ENCODE measurements at regions not wholly inside any gene's neighbourhood (a gene's known extent, or its start where the extent isn't known, plus 50 kb on each side); places are given as distances from the start of the nearest gene placed in this dataset.

DNA sequence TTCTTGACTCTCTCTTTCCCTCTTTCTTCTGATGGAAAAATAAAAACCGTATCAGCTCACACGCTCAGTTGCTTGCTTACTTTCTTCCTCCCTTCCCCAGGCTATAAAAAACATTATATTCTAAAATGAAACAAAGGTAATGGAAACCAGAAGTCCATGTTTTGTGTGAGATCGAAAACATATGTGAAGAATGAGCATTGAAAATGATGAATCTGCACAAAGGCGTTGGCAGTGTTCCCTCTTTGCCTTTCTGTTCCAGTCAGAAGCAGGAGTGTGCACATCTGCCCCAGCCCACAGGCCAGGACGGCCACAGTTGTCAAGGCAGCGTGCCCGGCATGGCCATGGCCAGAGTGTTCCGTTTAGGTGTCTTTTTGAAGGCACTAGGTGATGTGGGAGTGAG, 185.3 kb upstream of the USP24 start:
- H3K27ac Mint-ChIP-seq = no peak overlapping the region
- H3K4me3 Mint-ChIP-seq = no peak overlapping the region
- no peak for DNase-seq
- no peaks in the 10 kb centered on the region for H3K4me1 Mint-ChIP-seq (ENCODE audit: low read depth)
- H3K9me3 Mint-ChIP-seq = peaks cover 0 to 2% of the 10 kb centered on the region in 2 donors
- no peaks in the 10 kb centered on the region for H3K36me3 Mint-ChIP-seq (ENCODE audit: insufficient read depth in 2 of 2)
- peaks cover 44% of the 10 kb centered on the region for H3K27me3 Mint-ChIP-seq (ENCODE audit: low read depth)
- ATAC-seq (replicated peaks in 1 of 2) = no peak

DNA sequence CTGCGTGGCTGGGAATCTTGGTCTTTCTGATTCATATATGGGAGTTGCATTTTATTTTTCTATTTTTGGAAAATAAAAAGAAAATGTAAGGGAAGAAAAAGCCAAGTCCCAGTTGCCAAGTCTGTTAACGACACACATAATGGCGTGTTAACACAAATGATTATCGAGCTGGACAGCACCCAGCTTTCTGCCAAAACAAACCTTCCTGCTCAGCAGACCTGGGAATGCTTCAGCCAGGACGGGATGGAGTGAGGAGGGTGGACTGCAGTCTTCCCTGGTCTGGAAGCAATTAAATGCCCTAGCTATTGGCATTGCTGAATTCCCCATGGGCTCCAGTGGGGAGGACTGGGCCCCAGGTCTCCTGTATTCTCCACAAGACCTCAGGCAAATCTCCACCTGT, 184.2 kb upstream of the USP24 start:
- Mint-ChIP-seq H3K4me3 (no peak overlapping the region), H3K36me3 (ENCODE audit: insufficient read depth in 2 of 2) (no peaks in the 10 kb centered on the region), H3K27ac (no peak overlapping the region), H3K4me1 (ENCODE audit: low read depth) (no peaks in the 10 kb centered on the region), H3K27me3 (ENCODE audit: low read depth) (peaks cover 44% of the 10 kb centered on the region), H3K9me3 (peaks cover 0 to 5% of the 10 kb centered on the region in 2 donors)
- ATAC-seq (replicated peaks in 1 of 2) = no peak
- no peak for DNase-seq

DNA sequence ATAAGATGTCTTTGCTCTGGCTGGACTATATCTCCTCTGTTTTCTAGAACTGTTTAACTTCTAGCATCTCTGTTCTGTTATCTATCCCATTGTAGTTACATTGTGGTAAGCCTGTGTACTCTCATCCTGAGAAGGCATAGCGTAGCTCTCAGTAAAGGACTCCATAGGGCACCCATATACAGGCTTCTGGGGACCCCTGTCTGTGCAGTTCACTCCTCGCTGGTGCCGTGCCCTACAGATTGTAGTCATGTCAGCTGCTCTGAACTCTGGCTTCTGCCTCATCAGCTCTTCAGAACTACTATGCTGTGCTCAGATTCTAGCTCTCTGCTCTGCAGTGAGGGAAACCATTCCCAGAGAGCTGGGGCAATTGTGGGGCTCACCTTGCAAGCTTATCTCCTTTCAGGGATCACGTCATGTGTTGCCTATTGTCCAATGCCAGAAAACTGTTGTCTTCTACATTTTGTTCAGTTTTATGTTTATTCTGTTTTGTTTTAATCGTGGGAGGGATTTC, 181.3 kb upstream of the USP24 start:
- H3K36me3 Mint-ChIP-seq (ENCODE audit: insufficient read depth in 2 of 2) = peaks cover 0 to 2% of the 10 kb centered on the region in 2 donors
- DNase-seq (no peak), ATAC-seq (replicated peaks in 1 of 2) (no peak)
- H3K4me1 Mint-ChIP-seq (ENCODE audit: low read depth) = no peaks in the 10 kb centered on the region
- H3K9me3 Mint-ChIP-seq = peaks cover 3 to 6% of the 10 kb centered on the region in 2 donors
- peaks cover 31% of the 10 kb centered on the region for H3K27me3 Mint-ChIP-seq (ENCODE audit: low read depth)
- H3K27ac Mint-ChIP-seq = no peak overlapping the region
- H3K4me3 Mint-ChIP-seq = no peak overlapping the region

DNA sequence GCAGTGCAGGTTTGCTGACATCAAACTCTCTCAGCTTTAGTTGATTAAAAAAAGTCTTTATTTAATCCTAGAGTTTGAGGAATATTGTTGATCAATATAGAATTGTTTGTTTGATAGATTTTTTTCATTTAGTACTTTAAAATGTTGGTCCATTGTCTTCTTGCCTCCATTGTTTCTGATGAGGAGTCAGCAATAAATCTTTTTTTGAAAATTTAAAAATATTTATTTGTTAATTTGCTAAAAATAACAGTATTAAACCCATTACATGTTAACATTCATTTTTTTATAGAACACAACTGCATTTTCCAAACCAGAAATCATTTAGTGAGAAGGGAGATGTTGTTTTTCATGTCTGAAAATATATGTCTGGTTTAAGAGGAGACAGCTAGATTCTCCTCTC, 173.8 kb upstream of the USP24 start:
- no peaks in the 10 kb centered on the region for H3K27me3 Mint-ChIP-seq (ENCODE audit: low read depth)
- ATAC-seq (replicated peaks in 1 of 2) (no peak), DNase-seq (no peak)
- peaks cover 2 to 3% of the 10 kb centered on the region in 2 donors for H3K36me3 Mint-ChIP-seq (ENCODE audit: insufficient read depth in 2 of 2)
- H3K4me1 Mint-ChIP-seq (ENCODE audit: low read depth) = no peaks in the 10 kb centered on the region
- no peak overlapping the region for H3K27ac Mint-ChIP-seq
- peaks cover 5 to 7% of the 10 kb centered on the region in 2 donors for H3K9me3 Mint-ChIP-seq
- H3K4me3 Mint-ChIP-seq = no peak overlapping the region

DNA sequence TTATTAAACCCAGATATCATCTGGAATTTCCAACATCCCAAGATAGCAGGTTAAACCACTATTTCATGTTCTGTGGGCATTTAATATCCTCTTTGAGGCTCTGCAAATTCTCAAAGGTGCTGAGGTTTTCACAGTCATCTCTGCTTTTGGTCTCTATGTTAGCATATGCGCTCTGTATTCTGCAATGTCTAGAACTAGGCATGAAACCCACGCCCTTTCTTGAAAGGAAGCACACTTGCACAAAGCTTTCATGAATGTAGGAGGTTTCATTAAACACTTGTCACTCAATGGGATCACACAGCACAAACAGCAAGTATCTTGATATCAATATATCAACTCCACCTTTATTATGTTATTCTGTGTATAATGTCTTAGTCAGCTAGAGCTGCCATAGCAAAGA, 172.0 kb upstream of the USP24 start:
- ATAC-seq (replicated peaks in 1 of 2) = no peak
- Mint-ChIP-seq H3K36me3 (ENCODE audit: insufficient read depth in 2 of 2) (peaks cover 0 to 3% of the 10 kb centered on the region in 2 donors), H3K4me3 (no peak overlapping the region), H3K9me3 (peaks cover 4 to 5% of the 10 kb centered on the region in 2 donors), H3K27ac (no peak overlapping the region), H3K4me1 (ENCODE audit: low read depth) (no peaks in the 10 kb centered on the region), H3K27me3 (ENCODE audit: low read depth) (no peaks in the 10 kb centered on the region)
- no peak for DNase-seq

DNA sequence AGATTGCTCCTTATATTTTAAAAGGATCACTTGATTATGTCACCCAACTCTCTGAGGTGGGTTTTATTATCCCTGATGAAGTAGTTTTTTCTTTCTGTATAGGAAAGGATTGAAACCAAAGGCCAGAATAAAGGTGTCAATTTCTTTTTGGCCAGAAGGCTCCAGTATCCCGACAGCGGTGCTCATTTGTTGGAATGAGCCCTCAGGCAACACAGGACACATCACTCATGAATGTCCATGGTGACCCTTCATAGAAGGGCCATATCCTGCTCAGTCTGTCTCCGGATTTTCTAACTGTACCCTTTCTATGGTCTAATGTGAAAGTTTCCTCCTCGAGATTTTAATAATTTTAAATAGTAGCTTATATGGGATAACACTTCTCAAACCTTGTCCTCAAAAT, 171.3 kb upstream of the USP24 start:
- no peak for DNase-seq
- H3K9me3 Mint-ChIP-seq = peaks cover 4 to 5% of the 10 kb centered on the region in 2 donors
- H3K27ac Mint-ChIP-seq = no peak overlapping the region
- H3K27me3 Mint-ChIP-seq (ENCODE audit: low read depth) = no peaks in the 10 kb centered on the region
- no peak for ATAC-seq (replicated peaks in 1 of 2)
- H3K36me3 Mint-ChIP-seq (ENCODE audit: insufficient read depth in 2 of 2) = peaks cover 0 to 3% of the 10 kb centered on the region in 2 donors
- H3K4me1 Mint-ChIP-seq (ENCODE audit: low read depth) = no peaks in the 10 kb centered on the region
- H3K4me3 Mint-ChIP-seq = no peak overlapping the region

DNA sequence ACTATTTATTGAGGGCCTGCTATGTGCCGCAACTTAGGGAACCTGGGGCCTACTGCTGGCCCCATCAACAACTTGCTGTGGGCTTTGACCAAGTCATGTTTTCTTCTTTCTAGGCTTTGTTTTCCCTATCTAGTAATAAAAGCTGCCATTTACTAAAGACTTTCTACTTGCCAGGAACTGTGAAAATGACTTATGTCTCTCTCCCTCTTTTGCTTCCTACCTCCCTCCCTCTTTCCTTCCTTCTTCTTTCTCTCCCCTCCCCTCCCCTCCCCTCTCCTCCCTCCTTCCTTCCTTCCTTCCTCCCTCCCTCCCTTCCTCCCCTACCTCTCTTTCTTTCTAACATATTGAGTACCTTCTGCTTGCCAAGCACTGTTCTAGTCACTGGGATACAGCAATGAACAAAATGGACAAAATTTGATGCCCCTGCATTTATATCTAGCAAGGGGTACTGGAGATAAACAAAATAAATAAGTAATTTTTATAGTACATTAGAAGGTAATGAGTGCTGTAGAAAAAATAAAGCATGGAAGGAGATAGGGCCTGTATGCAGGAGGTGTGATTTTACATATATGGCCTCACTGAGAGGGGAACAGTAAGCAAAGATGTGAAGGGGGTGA, 170.3 kb upstream of the USP24 start:
- H3K4me3 Mint-ChIP-seq = no peak overlapping the region
- ATAC-seq (replicated peaks in 1 of 2) = no peak

DNA sequence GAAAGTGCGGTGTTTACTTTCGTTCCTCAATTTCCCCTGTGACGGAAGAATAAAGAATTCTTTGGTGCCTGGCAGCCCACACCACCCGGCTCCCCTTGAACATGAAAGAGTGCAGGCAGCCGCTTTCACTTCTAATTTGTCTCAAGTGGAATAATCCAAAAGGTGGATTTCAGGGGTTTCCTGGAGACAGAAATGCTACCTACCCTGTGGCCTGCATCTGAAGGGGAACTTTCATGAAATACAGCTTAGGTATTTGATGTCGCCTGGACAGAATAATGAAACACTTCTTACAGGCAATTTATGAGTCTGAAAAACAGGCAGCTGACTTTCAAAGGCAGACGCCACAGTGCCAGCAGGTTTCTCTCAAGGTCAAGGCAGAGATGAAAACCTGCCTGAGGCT, 169.5 kb upstream of the USP24 start:
- Mint-ChIP-seq H3K4me3 (no peak overlapping the region), H3K27ac (no peak overlapping the region), H3K36me3 (ENCODE audit: insufficient read depth in 2 of 2) (no peaks in the 10 kb centered on the region), H3K27me3 (ENCODE audit: low read depth) (no peaks in the 10 kb centered on the region), H3K9me3 (peaks cover 0 to 3% of the 10 kb centered on the region in 2 donors), H3K4me1 (ENCODE audit: low read depth) (peaks cover under 1% of the 10 kb centered on the region)
- ATAC-seq (replicated peaks in 1 of 2) = peak; percentile 38 to 57
- DNase-seq = no peak

More for the DNA sequence above, 170.3 kb upstream of the USP24 start:
- no peak for DNase-seq
- H3K27ac Mint-ChIP-seq = no peak overlapping the region
- H3K27me3 Mint-ChIP-seq (ENCODE audit: low read depth) = no peaks in the 10 kb centered on the region
- H3K9me3 Mint-ChIP-seq = peaks cover 4 to 5% of the 10 kb centered on the region in 2 donors
- peaks cover 0 to 3% of the 10 kb centered on the region in 2 donors for H3K36me3 Mint-ChIP-seq (ENCODE audit: insufficient read depth in 2 of 2)
- no peaks in the 10 kb centered on the region for H3K4me1 Mint-ChIP-seq (ENCODE audit: low read depth)

DNA sequence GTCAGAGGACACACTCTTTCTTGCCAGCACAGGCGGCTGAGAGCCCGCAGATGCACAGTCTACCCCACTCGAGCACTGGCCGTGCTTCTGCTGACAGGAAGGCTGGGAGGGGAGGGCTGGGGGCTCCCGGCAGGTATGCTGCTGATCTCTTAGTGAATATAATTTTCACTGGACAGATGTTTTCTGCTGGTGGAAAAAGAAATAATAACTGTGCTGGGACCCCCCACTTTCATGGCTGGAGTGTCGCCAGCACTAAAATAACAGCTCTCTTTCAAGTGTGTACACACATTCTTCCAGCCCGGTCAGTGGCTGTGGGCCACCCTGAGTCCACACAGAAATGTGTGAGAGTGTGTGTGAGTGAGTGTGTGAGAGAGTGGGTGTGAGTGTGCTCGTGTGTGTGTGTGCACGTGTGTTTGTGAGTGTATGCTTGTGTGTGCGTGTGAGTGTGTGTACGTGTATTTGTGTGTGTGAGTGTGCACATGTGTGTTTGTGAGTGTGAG, 167.7 kb upstream of the USP24 start:
- H3K4me1 Mint-ChIP-seq (ENCODE audit: low read depth) = peaks cover 9% of the 10 kb centered on the region
- no peak for DNase-seq

DNA sequence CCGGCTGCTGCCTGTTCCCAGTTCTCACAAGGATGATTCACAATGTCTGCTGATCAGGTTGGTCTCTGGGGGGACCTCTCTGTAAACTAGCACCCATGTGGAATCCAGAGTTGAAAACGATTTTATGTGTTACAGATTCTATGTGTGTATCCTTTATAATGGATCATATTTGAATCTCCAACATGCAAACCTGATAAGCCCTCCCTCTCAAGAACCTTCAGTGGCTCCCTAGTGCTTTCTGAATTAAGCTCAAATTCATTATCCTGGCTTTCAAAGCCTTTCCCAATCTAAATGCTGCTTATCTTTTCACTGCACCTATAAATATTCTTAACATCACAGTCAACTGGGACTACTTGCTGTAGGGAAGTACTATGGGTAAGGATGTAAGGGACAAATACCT, 166.8 kb upstream of the USP24 start:
- DNase-seq = no peak
- H3K27me3 Mint-ChIP-seq (ENCODE audit: low read depth) = no peaks in the 10 kb centered on the region
- H3K4me1 Mint-ChIP-seq (ENCODE audit: low read depth) = peaks cover 9% of the 10 kb centered on the region
- H3K4me3 Mint-ChIP-seq = no peak overlapping the region
- H3K27ac Mint-ChIP-seq = no peak overlapping the region
- no peaks in the 10 kb centered on the region for H3K9me3 Mint-ChIP-seq
- no peak for ATAC-seq (replicated peaks in 1 of 2)
- H3K36me3 Mint-ChIP-seq (ENCODE audit: insufficient read depth in 2 of 2) = no peaks in the 10 kb centered on the region

More for the DNA sequence above, 167.7 kb upstream of the USP24 start:
- no peak for ATAC-seq (replicated peaks in 1 of 2)
- Mint-ChIP-seq H3K9me3 (peaks cover 0 to under 1% of the 10 kb centered on the region in 2 donors), H3K27ac (no peak overlapping the region), H3K4me3 (no peak overlapping the region), H3K36me3 (ENCODE audit: insufficient read depth in 2 of 2) (no peaks in the 10 kb centered on the region), H3K27me3 (ENCODE audit: low read depth) (no peaks in the 10 kb centered on the region)

DNA sequence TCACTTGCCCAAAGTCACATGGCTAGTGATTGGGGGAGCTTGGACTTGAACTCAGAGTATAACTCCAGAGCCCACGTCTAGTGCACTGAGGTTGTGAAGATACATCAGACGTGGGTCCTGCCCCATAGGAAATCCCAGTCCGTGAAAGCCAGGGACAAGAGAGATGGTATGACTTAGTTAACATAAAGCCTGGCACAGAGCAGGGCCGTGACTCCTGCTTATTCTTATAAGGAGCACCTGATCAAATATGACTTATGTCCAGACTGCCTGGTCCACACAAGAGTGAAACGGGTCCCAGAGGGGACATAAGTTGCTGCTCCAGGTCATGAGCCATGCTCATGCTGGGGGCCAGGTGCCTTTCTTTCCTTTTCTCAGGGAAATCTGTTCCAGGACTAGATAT, 166.3 kb upstream of the USP24 start:
- Mint-ChIP-seq H3K9me3 (no peaks in the 10 kb centered on the region), H3K36me3 (ENCODE audit: insufficient read depth in 2 of 2) (no peaks in the 10 kb centered on the region), H3K4me1 (ENCODE audit: low read depth) (peaks cover 9% of the 10 kb centered on the region), H3K27me3 (ENCODE audit: low read depth) (no peaks in the 10 kb centered on the region), H3K4me3 (no peak overlapping the region), H3K27ac (no peak overlapping the region)
- no peak for ATAC-seq (replicated peaks in 1 of 2)
- no peak for DNase-seq

DNA sequence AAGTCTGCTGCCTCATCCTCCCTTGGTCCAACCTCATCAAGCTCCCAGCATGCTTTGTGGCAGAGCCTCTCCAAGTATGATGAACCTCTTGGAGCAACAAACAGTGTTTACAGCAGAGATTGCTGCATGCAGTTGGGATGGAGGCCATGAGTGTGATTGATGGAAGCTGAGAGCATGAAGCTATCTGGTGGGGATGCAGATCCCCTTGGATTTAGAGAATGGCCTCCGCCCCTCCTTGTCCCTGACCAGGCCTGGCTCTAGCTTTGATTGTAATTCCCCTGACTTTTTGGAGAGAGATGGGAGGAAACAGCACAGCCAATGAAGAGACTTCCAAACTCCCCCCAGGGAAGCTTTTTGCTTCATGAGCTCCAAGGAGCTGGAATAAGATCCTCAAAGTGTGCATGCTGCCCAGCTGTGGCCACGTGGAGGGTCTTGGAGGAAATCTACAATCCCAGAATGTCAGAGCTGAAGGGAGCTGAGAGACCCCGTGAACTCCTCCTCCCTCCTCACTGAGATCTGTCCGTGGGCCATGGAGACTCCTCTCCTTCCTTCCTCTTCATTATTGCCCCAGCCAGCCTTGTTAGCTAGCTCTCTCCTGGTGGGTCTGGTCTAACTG, 165.3 kb upstream of the USP24 start:
- no peak for ATAC-seq (replicated peaks in 1 of 2)

DNA sequence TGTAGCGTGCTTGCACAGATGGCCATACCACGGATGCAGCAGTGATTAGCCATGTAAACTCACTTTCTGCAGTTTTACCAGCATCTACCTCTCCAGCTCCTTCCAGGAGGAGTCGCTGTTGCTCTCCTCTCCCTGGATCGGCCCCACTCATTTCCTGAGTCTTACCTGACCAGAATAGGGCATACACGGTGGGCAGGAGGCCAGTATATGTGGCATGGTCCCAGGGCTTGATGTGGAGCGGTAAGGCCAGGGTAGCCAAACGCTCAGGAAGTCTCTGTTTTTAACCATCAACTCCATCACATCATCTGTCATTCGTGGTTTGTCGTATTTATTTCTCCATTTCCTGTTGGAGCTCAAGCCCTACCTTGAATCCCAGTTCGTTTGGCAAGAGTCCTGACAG, 163.4 kb upstream of the USP24 start:
- Mint-ChIP-seq H3K36me3 (ENCODE audit: insufficient read depth in 2 of 2) (no peaks in the 10 kb centered on the region), H3K4me1 (ENCODE audit: low read depth) (peaks cover 9% of the 10 kb centered on the region), H3K4me3 (no peak overlapping the region), H3K27me3 (ENCODE audit: low read depth) (no peaks in the 10 kb centered on the region), H3K9me3 (no peaks in the 10 kb centered on the region), H3K27ac (no peak overlapping the region)
- peak; percentile 26 to 34 for DNase-seq
- peak; percentile 36 to 50 for ATAC-seq (replicated peaks in 1 of 2)

More for the DNA sequence above, 165.3 kb upstream of the USP24 start:
- H3K36me3 Mint-ChIP-seq (ENCODE audit: insufficient read depth in 2 of 2) = no peaks in the 10 kb centered on the region
- no peaks in the 10 kb centered on the region for H3K9me3 Mint-ChIP-seq
- no peak overlapping the region for H3K4me3 Mint-ChIP-seq
- no peak for DNase-seq
- H3K4me1 Mint-ChIP-seq (ENCODE audit: low read depth) = peaks cover 9% of the 10 kb centered on the region
- H3K27ac Mint-ChIP-seq = no peak overlapping the region
- H3K27me3 Mint-ChIP-seq (ENCODE audit: low read depth) = no peaks in the 10 kb centered on the region

All from activated T-cell treated with anti-CD3 and anti-CD28 coated beads, Interleukin-2, amount 50 U/mL, for 72 hours (primary cell).